Aorta (tissue), 5 donors: ENCODE measurements at regions not wholly inside any gene's neighbourhood (a gene's known extent, or its start where the extent isn't known, plus 50 kb on each side); places are given as distances from the start of the nearest gene placed in this dataset.
"Not testable (repeated sequence)": the region's sequence is repeated elsewhere in the genome, so short reads cannot be mapped to it uniquely, and the experiment has no call there.

Experiments
- ATAC-seq: fragments of 200-7000 bp; cut with Tn5 transposase; one replicate; pipeline ENCODE4 v1.9.1; 2022; ENCODE audit warnings: moderate library complexity; ENCODE audit not compliant: low FRiP score
- DNase-seq, 2 donors: peaks; one replicate each; pipeline ENCODE4 v3.0.0-alpha.2; 2020
- H3K27ac ChIP-seq, 2 donors: one replicate each; pipeline ENCODE4 v1.5.1; 2013; ENCODE audit warnings: low read length in 2 of 2, mild to moderate bottlenecking in 2 of 2, moderate library complexity in 2 of 2, control low read depth in 1 of 2, inconsistent platforms in 1 of 2, low read depth in 1 of 2
- H3K27me3 ChIP-seq, 2 donors: one replicate each; pipeline ENCODE4 v1.6.1; 2013; ENCODE audit warnings: control low read depth in 1 of 2, low read length in 1 of 2, mild to moderate bottlenecking in 1 of 2, moderate library complexity in 1 of 2; ENCODE audit not compliant: insufficient read depth in 2 of 2, control insufficient read depth in 1 of 2
- H3K36me3 ChIP-seq, 2 donors: one replicate each; pipeline ENCODE4 v1.6.1; 2013; ENCODE audit warnings: control low read depth in 1 of 2, low read length in 1 of 2, mild to moderate bottlenecking in 1 of 2; ENCODE audit not compliant: insufficient read depth in 2 of 2, control insufficient read depth in 1 of 2
- H3K4me1 ChIP-seq, 2 donors: one replicate each; pipeline ENCODE4 v1.6.1; 2013; ENCODE audit warnings: low read length in 2 of 2, control low read depth in 1 of 2, mild to moderate bottlenecking in 1 of 2, moderate library complexity in 1 of 2; ENCODE audit not compliant: insufficient read depth in 2 of 2, control insufficient read depth in 1 of 2
- H3K4me3 ChIP-seq, 2 donors: one replicate each; pipeline ENCODE4 v1.5.1; 2013; ENCODE audit warnings: low read length in 2 of 2, control low read depth in 1 of 2, mild to moderate bottlenecking in 1 of 2
- H3K9me3 ChIP-seq: one replicate; pipeline ENCODE4 v1.6.1; 2013; ENCODE audit warnings: mild to moderate bottlenecking, low read length; ENCODE audit not compliant: control insufficient read depth
- WGBS, 2 donors: extraction: QIAGEN DNeasy Blood & Tissue Kit; methylation state at CpG; one replicate each; pipeline ENCODE4 v1.1.7; 2013; 5-methylcytosine and 5-hydroxymethylcytosine counted together
- intact Hi-C, 2 donors: fragments of 100-400 bp; cut with DNase I; formaldehyde crosslinking; loops; one replicate each; pipeline versions ENCODE4 v1.14.2 to v1.15.0; 2022
- donor health status: healthy with polysubstance abuse.
- donor health status: Bipolar disorder and iron deficiency.
- donor health status: DM: no; HTN: no; CAD: no.
- donor health status: DM: no; HTN: no; CAD: no.
- donor health status: DM: yes; HTN: yes; CAD: no.

DNA sequence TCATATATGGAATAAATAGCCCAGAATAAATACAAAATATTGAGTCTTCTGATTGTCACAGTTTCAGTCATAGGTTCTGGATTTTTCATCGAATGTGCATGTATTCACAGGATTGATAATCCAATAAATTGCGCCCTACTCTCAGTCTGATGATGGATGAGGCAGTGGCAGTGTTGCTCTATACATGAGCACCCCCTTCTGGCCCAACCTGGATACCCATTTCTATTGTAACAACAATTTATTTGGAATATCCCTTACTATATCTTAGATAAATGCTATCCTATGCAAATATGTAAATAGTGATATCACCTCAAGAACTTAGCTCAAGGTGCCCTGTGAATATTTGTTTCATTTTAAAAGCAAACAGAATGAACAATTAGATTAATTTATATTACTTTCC is 733.7 kb upstream of the PABPC4L start:
- Histone ChIP-seq H3K4me3 (no peak overlapping the region), H3K9me3 (no peaks in the 10 kb centered on the region), H3K36me3 (no peaks in the 10 kb centered on the region), H3K27me3 (no peaks in the 10 kb centered on the region), H3K27ac (no peak overlapping the region), H3K4me1 (no peaks in the 10 kb centered on the region)
- DNase-seq: no peak
- WGBS, 2 donors: 58 to 71% methylated on average over 2 of the region's 2 CpGs
- intact Hi-C loops: no loop called here
- no peak for ATAC-seq

DNA sequence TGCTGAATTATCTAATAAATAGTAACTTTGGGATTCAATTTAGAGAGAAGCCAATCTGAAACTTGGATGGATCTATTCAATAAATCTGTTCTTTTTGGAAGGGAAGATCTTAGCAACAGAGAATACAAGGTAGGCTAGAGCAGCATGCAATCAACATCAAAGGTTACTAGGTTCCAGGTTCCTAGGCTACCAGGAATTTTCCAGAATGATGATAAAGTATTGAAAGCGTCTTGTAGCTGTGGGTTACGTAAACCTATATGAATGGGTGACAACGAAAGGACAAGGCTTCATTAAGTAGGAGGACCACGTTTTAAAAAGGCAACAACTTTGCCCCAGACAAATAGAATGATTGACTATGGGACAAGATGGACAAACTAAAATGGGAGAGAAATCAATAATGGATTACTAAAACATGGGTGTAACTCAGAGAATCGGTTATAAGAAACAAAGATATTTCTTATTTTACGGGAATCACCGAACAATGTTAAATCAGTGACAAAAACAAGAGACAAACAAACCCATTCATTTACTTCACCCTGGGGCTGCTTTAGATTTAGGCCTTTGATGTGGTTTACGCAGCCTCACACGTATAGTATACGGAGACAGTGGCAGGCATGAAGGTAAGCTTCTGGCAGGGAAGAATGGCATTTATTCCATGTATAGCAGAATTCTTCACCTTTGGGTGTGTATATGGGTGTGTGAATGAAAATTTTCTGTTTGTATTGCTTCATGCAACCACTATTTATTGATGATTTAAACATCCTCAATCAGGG is 732.6 kb upstream of the PABPC4L start:
- Histone ChIP-seq H3K27me3 (no peaks in the 10 kb centered on the region), H3K9me3 (no peaks in the 10 kb centered on the region), H3K27ac (no peak overlapping the region), H3K36me3 (no peaks in the 10 kb centered on the region), H3K4me3 (no peak overlapping the region), H3K4me1 (no peaks in the 10 kb centered on the region)
- DNase-seq (no peak), ATAC-seq (no peak)
- intact Hi-C loops: no loop called here
- WGBS, 2 donors: 85 to 88% methylated on average over 10 of the region's 10 CpGs

DNA sequence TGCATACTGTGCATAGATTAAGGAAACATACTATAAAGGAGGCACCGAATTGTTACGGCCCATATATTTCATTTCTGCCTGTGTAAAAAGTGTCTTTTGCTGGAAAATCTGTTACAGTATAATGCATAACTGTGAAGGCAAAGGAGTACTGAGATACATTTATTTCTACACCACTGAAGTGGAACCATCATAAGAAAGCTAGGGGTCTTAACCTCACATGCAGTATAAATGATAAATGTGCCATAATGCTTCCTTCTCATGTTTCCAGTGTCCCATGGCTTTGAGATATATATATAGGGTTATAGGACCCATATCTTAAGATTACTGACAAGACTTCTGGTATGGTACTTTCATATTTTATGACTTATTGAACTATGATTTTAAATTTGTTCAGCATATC is 713.8 kb upstream of the PABPC4L start:
- DNase-seq (no peak), ATAC-seq (no peak)
- WGBS, 2 donors: 66 to 68% methylated on average over 2 of the region's 2 CpGs
- intact Hi-C loops: no loop called here
- Histone ChIP-seq H3K4me3 (no peak overlapping the region), H3K9me3 (no peaks in the 10 kb centered on the region), H3K27ac (no peak overlapping the region), H3K4me1 (no peaks in the 10 kb centered on the region), H3K36me3 (no peaks in the 10 kb centered on the region), H3K27me3 (no peaks in the 10 kb centered on the region)

DNA sequence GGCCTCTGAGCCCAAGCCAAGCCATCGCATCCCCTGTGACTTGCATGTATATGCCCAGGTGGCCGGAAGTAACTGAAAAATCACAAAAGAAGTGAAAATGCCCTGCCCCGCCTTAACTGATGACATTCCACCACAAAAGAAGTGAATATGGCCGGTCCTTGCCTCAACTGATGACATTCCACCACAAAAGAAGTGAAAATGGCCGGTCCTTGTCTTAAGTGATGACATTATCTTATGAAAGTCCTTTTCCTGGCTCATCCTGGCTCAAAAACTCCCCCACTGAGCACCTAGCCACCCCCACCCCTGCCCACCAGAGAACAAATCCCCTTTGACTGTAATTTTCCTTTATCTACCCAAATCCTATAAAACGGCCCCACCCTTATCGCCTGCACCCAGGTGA is 712.7 kb upstream of the PABPC4L start:
- ATAC-seq, H3K4me3 ChIP-seq, H3K27me3 ChIP-seq, intact Hi-C loops, H3K9me3 ChIP-seq, H3K4me1 ChIP-seq, H3K27ac ChIP-seq, H3K36me3 ChIP-seq, DNase-seq: not testable (repeated sequence)
- WGBS, 2 donors: 82 to 87% methylated on average over 7 of the region's 7 CpGs

DNA sequence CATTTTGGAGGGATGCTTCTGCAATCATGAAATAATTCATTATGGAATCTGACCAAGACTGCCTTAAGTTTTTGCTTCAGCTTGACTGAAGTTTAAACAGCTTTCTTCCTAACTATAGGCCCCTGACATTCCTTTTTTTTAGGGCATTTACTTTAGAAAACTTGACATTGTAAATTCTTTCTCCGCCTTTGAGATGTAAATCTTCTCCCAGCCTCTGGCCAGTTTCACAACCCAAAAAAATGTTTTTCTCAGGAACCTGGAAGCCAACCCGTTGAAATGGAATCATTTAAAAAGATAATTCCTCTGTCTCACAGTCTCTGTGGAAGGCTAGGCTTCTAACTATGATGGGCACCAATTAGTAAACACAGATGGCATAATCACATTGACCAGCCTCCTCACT is 710.4 kb upstream of the PABPC4L start:
- Histone ChIP-seq H3K27ac (no peak overlapping the region), H3K4me3 (no peak overlapping the region), H3K4me1 (no peaks in the 10 kb centered on the region), H3K36me3 (no peaks in the 10 kb centered on the region), H3K27me3 (no peaks in the 10 kb centered on the region), H3K9me3 (no peaks in the 10 kb centered on the region)
- WGBS, 2 donors: 45 to 53% methylated on average over 2 of the region's 2 CpGs
- no peak for DNase-seq
- intact Hi-C loops: no loop called here
- ATAC-seq: no peak

DNA sequence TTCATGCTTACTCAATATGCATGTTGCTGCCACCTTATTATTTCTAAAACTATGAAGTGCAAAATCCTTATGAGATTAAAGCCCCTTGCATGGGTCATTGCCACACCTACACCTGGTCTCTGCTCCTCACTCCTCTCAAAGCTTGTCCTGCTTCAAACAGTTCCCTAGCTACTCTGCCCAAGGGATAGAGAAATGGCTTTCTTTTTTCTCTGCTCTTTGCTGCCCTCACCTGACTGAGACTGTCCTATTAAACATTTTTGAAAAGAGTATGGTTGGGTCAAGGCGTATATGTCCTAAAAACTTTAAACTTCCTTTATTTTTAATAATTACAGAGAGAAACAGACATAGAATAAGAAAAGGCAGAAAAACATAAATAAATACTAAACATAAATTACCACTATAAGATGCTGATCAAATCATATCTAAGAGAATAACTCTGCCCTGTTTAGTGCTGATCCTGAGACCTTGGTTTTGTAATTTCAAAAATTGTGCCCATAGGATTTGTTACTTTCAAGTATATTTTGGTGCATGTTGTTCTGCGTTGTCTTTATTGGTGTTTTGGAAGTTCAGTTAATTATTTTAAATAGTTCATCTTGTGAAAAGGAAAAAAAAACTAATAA is 704.9 kb upstream of the PABPC4L start:
- no peaks in the 10 kb centered on the region for H3K27me3 ChIP-seq
- DNase-seq (no peak), ATAC-seq (no peak)
- no peaks in the 10 kb centered on the region for H3K36me3 ChIP-seq
- peaks cover 1% of the 10 kb centered on the region for H3K9me3 ChIP-seq
- WGBS, 2 donors: 57 to 74% methylated on average over 2 of the region's 2 CpGs
- H3K4me3 ChIP-seq: no peak overlapping the region
- no peak overlapping the region for H3K27ac ChIP-seq
- H3K4me1 ChIP-seq: no peaks in the 10 kb centered on the region
- intact Hi-C loops: loop anchor here in 1 of 2 donors (10.0 kb wide), 1 partner anchor 1762 kb away; the partner anchor contains the start of gene PCDH10

DNA sequence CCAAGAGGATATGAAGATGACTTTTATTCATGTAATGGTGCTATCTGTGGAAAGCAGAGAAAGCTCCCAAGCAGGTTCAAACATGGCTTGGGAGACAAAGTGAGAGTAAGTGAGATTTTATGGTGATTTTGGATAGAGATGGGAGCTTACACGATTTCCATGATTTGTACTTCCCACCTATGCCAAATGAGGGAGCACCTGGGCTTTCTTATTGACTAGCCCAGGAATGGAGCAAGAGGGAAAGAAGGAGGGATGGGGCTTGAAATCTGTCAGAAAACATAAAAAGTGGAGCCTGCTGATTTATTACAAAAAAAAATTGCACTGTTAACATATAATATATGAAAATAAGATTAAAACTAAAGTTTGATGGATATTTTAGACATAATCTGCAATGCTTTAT is 703.5 kb upstream of the PABPC4L start:
- Histone ChIP-seq H3K4me1 (no peaks in the 10 kb centered on the region), H3K27ac (no peak overlapping the region), H3K27me3 (no peaks in the 10 kb centered on the region), H3K4me3 (no peak overlapping the region), H3K36me3 (no peaks in the 10 kb centered on the region), H3K9me3 (peaks cover 1% of the 10 kb centered on the region)
- DNase-seq: no peak
- intact Hi-C loops: loop anchor here in 1 of 2 donors (10.0 kb wide), 1 partner anchor 1760 kb away; the partner anchor contains the start of gene PCDH10
- ATAC-seq: no peak
- WGBS, 2 donors: 78 to 91% methylated on average over 1 of the region's 1 CpG

DNA sequence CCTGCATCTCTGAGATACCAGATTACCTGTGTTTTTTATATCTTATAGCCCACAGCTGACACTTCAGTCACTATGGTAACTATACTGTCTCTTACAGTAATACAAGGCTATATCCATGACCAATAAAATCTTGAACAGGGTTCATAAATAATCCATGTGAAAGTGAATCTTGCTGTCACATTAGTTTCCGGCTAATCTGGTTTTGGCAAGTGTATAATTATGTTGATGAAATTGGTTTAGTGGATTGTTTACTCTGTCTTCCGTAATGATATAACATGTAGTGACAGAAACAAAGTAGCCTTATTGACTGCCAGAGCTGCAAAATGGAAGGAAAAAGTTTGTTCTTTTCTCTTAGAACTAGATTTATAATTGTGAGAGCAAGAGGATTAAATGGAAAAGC is 686.6 kb upstream of the PABPC4L start:
- no peak for DNase-seq
- H3K4me1 ChIP-seq: no peaks in the 10 kb centered on the region
- H3K27ac ChIP-seq: no peak overlapping the region
- H3K4me3 ChIP-seq: no peak overlapping the region
- H3K9me3 ChIP-seq: no peaks in the 10 kb centered on the region
- intact Hi-C loops: no loop called here
- H3K27me3 ChIP-seq: no peaks in the 10 kb centered on the region
- 65 to 67% methylated on average over 2 of the region's 2 CpGs for WGBS, 2 donors
- H3K36me3 ChIP-seq: no peaks in the 10 kb centered on the region
- ATAC-seq: no peak

DNA sequence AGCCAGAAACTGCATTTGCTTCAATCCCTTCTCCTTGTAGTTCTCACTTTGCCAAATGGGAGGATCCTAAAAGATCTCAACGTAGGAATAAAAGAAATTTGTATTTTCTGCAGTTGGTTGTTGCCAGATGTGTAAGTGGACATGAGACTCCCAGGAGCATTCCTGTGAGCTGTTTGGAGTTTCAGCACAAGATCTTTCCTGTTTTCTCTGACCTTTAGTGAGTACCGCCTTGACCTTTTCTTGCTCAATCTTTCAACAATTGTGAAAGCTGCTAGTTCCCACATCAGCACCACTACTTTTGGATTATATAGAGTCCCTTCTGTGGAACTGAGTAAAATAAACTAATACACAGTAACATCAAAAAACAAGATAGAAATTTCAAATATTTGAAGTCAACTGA is 683.8 kb upstream of the PABPC4L start:
- Histone ChIP-seq H3K4me3 (no peak overlapping the region), H3K27me3 (no peaks in the 10 kb centered on the region), H3K9me3 (no peaks in the 10 kb centered on the region), H3K27ac (no peak overlapping the region), H3K4me1 (no peaks in the 10 kb centered on the region), H3K36me3 (no peaks in the 10 kb centered on the region)
- intact Hi-C loops: no loop called here
- ATAC-seq (no peak), DNase-seq (no peak)
- 48 to 50% methylated on average over 2 of the region's 2 CpGs for WGBS, 2 donors
